Transverse colon (tissue), 4 donors: ENCODE measurements at regions not wholly inside any gene's neighbourhood (a gene's known extent, or its start where the extent isn't known, plus 50 kb on each side); places are given as distances from the start of the nearest gene placed in this dataset.

Experiments
- DNase-seq: peaks from one replicate; pipeline ENCODE4 v3.0.0-alpha.2; 2019
- H3K27ac ChIP-seq, 4 donors: fragments of 200-600 bp; sonication (generic); 2 replicates each; pipeline ENCODE4 v1.5.1; 2016 to 2018; ENCODE audit warnings: inconsistent platforms in 4 of 4
- H3K27me3 ChIP-seq: fragments of 200-600 bp; sonication (generic); 2 replicates; pipeline ENCODE4 v1.5.1; 2017; ENCODE audit warnings: inconsistent platforms
- H3K36me3 ChIP-seq, 4 donors: fragments of 200-600 bp; sonication (generic); 2 replicates each; pipeline ENCODE4 v1.5.1; 2017 to 2019; ENCODE audit warnings: inconsistent platforms in 4 of 4
- H3K4me1 ChIP-seq, 4 donors: fragments of 200-600 bp; sonication (generic); 2 replicates each; pipeline ENCODE4 v1.5.1; 2017 to 2020; ENCODE audit warnings: inconsistent platforms in 4 of 4
- H3K4me3 ChIP-seq, 4 donors: fragments of 200-600 bp; sonication (generic); 1 replicate in 1 of 4; 2 replicates in 3 of 4; pipeline versions ENCODE4 v1.5.1 to v1.6.1; 2017 to 2019; ENCODE audit warnings: inconsistent platforms in 4 of 4
- H3K9me3 ChIP-seq, 2 donors: fragments of 200-600 bp; sonication (generic); 2 replicates each; pipeline ENCODE4 v1.5.1; 2017 to 2019; ENCODE audit warnings: inconsistent platforms in 2 of 2
- CTCF ChIP-seq, 5 experiments: fragments of 200-600 bp in 3 of 5; fragments of 450-650 bp in 2 of 5; sonication (generic) in 3 of 5; IDR thresholded peaks; 1 replicate in 2 of 5; 2 replicates in 3 of 5; pipeline ENCODE4 v1.5.1; 2016 to 2017; ENCODE audit warnings: antibody characterized with exemption in 5 of 5, inconsistent platforms in 3 of 5, mild to moderate bottlenecking in 2 of 5, moderate library complexity in 1 of 5
- EP300 ChIP-seq: sonication (generic); formaldehyde crosslinking; IDR thresholded peaks from one replicate; pipeline ENCODE4 v1.6.1; 2017; ENCODE audit warnings: antibody characterized with exemption, low read depth
- POLR2A ChIP-seq: fragments of 450-650 bp; IDR thresholded peaks from one replicate; pipeline ENCODE4 v1.6.1; 2016; ENCODE audit warnings: antibody characterized with exemption, mild to moderate bottlenecking, moderate library complexity
- POLR2AphosphoS5 ChIP-seq, 3 donors: sonication (generic); formaldehyde crosslinking; IDR thresholded peaks; one replicate each; pipeline ENCODE4 v1.6.1; 2016; ENCODE audit warnings: antibody characterized with exemption in 3 of 3
- WGBS, 2 donors: methylation state at CpG; one replicate each; pipeline ENCODE4 v1.1.5; 2018; ENCODE audit warnings: low coverage in 1 of 2; 5-methylcytosine and 5-hydroxymethylcytosine counted together
- in situ Hi-C, 4 donors: fragments of 200-750 bp; cut with MboI; loops; one replicate each; pipeline versions ENCODE4 v1.15.0 to v1.15.1; 2017; ENCODE audit warnings: low sequenced_read_pairs in 3 of 4, low pct_ligation_motif_present in 1 of 4, low pct_unique_long_range_greater_than_20kb in 1 of 4
- intact Hi-C: fragments of 100-400 bp; cut with DNase I; formaldehyde crosslinking; loops from one replicate; pipeline ENCODE4 v1.15.1; 2023; ENCODE audit warnings: low total_unique reads

GRCh38 chr2:217033186-217033585 is 173.3 kb upstream of the TNP1 start:
- no peak for DNase-seq
- in situ Hi-C loops (no loop called here), intact Hi-C loops (no loop called here)
- H3K36me3 ChIP-seq = no peaks in the 10 kb centered on the region
- no peaks in the 10 kb centered on the region for H3K9me3 ChIP-seq
- peaks cover 0 to 9% (median 3%) of the 10 kb centered on the region in 4 donors for H3K4me1 ChIP-seq
- H3K4me3 ChIP-seq = no peak overlapping the region
- H3K27me3 ChIP-seq = no peaks in the 10 kb centered on the region
- 83% methylated on average over 5 of the region's 5 CpGs; no CpG with 5 or more reads in 1 of the 2 donors for WGBS, 2 donors
- no peak overlapping the region for H3K27ac ChIP-seq
- TF ChIP-seq POLR2A (no peak), POLR2AphosphoS5 (IDR thresholded peaks at IDR 0.05) (no peak), EP300 (no peak), CTCF (IDR thresholded peaks at IDR 0.05) (no peak)

GRCh38 chr2:217031445-217031844 is 171.6 kb upstream of the TNP1 start:
- DNase-seq = no peak
- TF ChIP-seq EP300 = no peak
- no peak for TF ChIP-seq POLR2AphosphoS5 (IDR thresholded peaks at IDR 0.05)
- in situ Hi-C loops = no loop called here

GRCh38 chr2:217030081-217030480 is 170.2 kb upstream of the TNP1 start:
- DNase-seq = no peak
- no peaks in the 10 kb centered on the region for H3K9me3 ChIP-seq
- intact Hi-C loops = no loop called here
- H3K4me1 ChIP-seq = no peaks in the 10 kb centered on the region
- no peak for TF ChIP-seq POLR2AphosphoS5 (IDR thresholded peaks at IDR 0.05)
- no peak for TF ChIP-seq EP300
- no peak for TF ChIP-seq CTCF (IDR thresholded peaks at IDR 0.05)
- TF ChIP-seq POLR2A = no peak
- no peak overlapping the region for H3K4me3 ChIP-seq
- no peaks in the 10 kb centered on the region for H3K36me3 ChIP-seq
- in situ Hi-C loops = no loop called here
- no peaks in the 10 kb centered on the region for H3K27me3 ChIP-seq
- WGBS, 2 donors = 87 to 88% methylated on average over 4 to 6 of the region's 6 CpGs
- no peak overlapping the region for H3K27ac ChIP-seq

More at GRCh38 chr2:217031445-217031844, 171.6 kb upstream of the TNP1 start:
- H3K27me3 ChIP-seq = no peaks in the 10 kb centered on the region
- no peak overlapping the region for H3K4me3 ChIP-seq
- no peaks in the 10 kb centered on the region for H3K36me3 ChIP-seq
- no peak overlapping the region for H3K27ac ChIP-seq
- no peaks in the 10 kb centered on the region for H3K9me3 ChIP-seq
- 44 to 70% methylated on average over 1 of the region's 1 CpG for WGBS, 2 donors
- H3K4me1 ChIP-seq = peaks cover 0 to 3% (median 0%) of the 10 kb centered on the region in 4 donors
- intact Hi-C loops = no loop called here

GRCh38 chr2:217028128-217028527 is 168.3 kb upstream of the TNP1 start:
- H3K27me3 ChIP-seq = no peaks in the 10 kb centered on the region
- H3K4me1 ChIP-seq = no peaks in the 10 kb centered on the region
- H3K27ac ChIP-seq = no peak overlapping the region
- in situ Hi-C loops (no loop called here), intact Hi-C loops (no loop called here)
- WGBS, 2 donors = 83 to 87% methylated on average over 1 of the region's 1 CpG
- DNase-seq = no peak
- H3K9me3 ChIP-seq = no peaks in the 10 kb centered on the region
- no peaks in the 10 kb centered on the region for H3K36me3 ChIP-seq
- H3K4me3 ChIP-seq = no peak overlapping the region
- no peak for TF ChIP-seq EP300
- no peak for TF ChIP-seq POLR2A
- no peak for TF ChIP-seq CTCF (IDR thresholded peaks at IDR 0.05)
- no peak for TF ChIP-seq POLR2AphosphoS5 (IDR thresholded peaks at IDR 0.05)

- Histone ChIP-seq H3K27ac (no peak overlapping the region), H3K4me3 (no peak overlapping the region), H3K36me3 (no peaks in the 10 kb centered on the region), H3K9me3 (no peaks in the 10 kb centered on the region), H3K4me1 (no peaks in the 10 kb centered on the region), H3K27me3 (no peaks in the 10 kb centered on the region)
- no peak for DNase-seq
- intact Hi-C loops (no loop called here), in situ Hi-C loops (no loop called here)
- TF ChIP-seq CTCF (IDR thresholded peaks at IDR 0.05) (no peak), POLR2A (no peak), EP300 (no peak), POLR2AphosphoS5 (IDR thresholded peaks at IDR 0.05) (no peak)
- WGBS, 2 donors = 14 to 30% methylated on average over 1 of the region's 1 CpG
Observed at GRCh38 chr2:217027414-217027813, 167.6 kb upstream of the TNP1 start.
